B cell (primary cell): ENCODE measurements at regions not wholly inside any gene's neighbourhood (a gene's known extent, or its start where the extent isn't known, plus 50 kb on each side); places are given as distances from the start of the nearest gene placed in this dataset.

Source experiments
- EZH2 ChIP-seq: IDR thresholded peaks from 2 replicates; pipeline ENCODE4 v1.6.1; 2012; ENCODE audit warnings: borderline replicate concordance, low read depth, mild to moderate bottlenecking, moderate library complexity, low read length; ENCODE audit not compliant: insufficient read depth, poor library complexity, severe bottlenecking
- TF ChIP-seq, protein P1 (sequence below): fragments of 200-600 bp; IDR thresholded peaks from one replicate; pipeline ENCODE4 v1.8.0; 2022; ENCODE audit warnings: antibody characterized with exemption, mild to moderate bottlenecking

DNA sequence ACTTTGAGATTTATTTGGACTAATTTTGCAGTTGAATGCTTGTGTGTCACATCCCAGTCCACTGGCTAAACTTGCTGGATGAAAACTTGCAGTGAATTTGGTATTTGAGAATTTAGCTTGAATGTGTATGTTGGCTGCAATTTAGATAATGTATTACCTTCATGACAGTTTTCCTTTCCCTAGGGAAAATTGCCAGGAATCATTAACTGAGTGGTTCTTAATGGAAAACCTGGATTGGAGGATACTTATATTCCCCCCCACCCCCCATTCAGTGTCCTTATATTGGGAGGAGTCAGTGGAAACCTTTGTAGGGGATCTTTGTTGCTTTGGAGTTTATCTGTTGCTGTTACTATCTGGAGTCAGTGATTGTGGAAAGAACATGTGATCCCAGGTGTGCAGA is 67.6 kb downstream of the KPNA2 start:
- TF ChIP-seq, protein P1, sequence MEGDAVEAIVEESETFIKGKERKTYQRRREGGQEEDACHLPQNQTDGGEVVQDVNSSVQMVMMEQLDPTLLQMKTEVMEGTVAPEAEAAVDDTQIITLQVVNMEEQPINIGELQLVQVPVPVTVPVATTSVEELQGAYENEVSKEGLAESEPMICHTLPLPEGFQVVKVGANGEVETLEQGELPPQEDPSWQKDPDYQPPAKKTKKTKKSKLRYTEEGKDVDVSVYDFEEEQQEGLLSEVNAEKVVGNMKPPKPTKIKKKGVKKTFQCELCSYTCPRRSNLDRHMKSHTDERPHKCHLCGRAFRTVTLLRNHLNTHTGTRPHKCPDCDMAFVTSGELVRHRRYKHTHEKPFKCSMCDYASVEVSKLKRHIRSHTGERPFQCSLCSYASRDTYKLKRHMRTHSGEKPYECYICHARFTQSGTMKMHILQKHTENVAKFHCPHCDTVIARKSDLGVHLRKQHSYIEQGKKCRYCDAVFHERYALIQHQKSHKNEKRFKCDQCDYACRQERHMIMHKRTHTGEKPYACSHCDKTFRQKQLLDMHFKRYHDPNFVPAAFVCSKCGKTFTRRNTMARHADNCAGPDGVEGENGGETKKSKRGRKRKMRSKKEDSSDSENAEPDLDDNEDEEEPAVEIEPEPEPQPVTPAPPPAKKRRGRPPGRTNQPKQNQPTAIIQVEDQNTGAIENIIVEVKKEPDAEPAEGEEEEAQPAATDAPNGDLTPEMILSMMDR: no peak
- no peak for TF ChIP-seq EZH2
